ENCODE measurements at regions not wholly inside any gene's neighbourhood (a gene's known extent, or its start where the extent isn't known, plus 50 kb on each side); places are given as distances from the start of the nearest gene placed in this dataset.

DNA sequence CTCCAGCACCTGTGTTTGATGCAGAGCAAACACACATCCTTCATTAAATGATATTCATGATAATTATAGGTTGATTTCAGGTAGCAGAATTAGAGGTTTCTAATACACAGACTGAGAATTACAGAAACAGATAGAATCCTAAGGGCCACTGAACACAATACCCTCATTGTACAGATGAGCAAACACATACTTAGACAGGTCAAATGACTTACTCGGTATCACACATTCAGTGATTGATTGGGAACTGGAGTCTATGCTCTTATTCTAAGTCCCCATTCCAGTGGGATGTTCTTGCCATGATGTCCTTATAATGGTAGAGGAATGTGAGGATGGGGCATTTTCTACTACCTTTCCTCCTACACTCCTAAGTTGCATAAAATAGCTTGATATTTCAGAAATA, 70.8 kb downstream of the DCAF8L1 start:
- TF ChIP-seq, protein P1, sequence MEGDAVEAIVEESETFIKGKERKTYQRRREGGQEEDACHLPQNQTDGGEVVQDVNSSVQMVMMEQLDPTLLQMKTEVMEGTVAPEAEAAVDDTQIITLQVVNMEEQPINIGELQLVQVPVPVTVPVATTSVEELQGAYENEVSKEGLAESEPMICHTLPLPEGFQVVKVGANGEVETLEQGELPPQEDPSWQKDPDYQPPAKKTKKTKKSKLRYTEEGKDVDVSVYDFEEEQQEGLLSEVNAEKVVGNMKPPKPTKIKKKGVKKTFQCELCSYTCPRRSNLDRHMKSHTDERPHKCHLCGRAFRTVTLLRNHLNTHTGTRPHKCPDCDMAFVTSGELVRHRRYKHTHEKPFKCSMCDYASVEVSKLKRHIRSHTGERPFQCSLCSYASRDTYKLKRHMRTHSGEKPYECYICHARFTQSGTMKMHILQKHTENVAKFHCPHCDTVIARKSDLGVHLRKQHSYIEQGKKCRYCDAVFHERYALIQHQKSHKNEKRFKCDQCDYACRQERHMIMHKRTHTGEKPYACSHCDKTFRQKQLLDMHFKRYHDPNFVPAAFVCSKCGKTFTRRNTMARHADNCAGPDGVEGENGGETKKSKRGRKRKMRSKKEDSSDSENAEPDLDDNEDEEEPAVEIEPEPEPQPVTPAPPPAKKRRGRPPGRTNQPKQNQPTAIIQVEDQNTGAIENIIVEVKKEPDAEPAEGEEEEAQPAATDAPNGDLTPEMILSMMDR (conservative IDR thresholded peaks at IDR 0.05): no peak
- TF ChIP-seq EZH2 (IDR thresholded peaks at IDR 0.05; ENCODE audit: low read depth): no peak

Measured in PC-9 (cell line).